ENCODE measurements at regions not wholly inside any gene's neighbourhood (a gene's known extent, or its start where the extent isn't known, plus 50 kb on each side); places are given as distances from the start of the nearest gene placed in this dataset.

GRCh38 chr18:41038071-41038470 lies 917.0 kb upstream of the PIK3C3 start:
- Histone ChIP-seq H3K27me3 (replicated peaks; ENCODE audit: control insufficient read depth, insufficient read depth, low read length) (no peaks in the 10 kb centered on the region), H3K36me3 (ENCODE audit: control insufficient read depth, insufficient read depth, low read length) (no peaks in the 10 kb centered on the region), H3K4me3 (replicated peaks; ENCODE audit: low read depth, low read length) (no peak overlapping the region)
- no peak for DNase-seq (ENCODE audit: extremely low read depth, insufficient read length)
- no peak for TF ChIP-seq CTCF (IDR thresholded peaks at IDR 0.05; ENCODE audit: insufficient read depth, low read length, poor library complexity, severe bottlenecking)

GRCh38 chr18:41036346-41036745 lies 918.7 kb upstream of the PIK3C3 start:
- Histone ChIP-seq H3K4me3 (replicated peaks; ENCODE audit: low read depth, low read length) (no peak overlapping the region), H3K36me3 (ENCODE audit: control insufficient read depth, insufficient read depth, low read length) (no peaks in the 10 kb centered on the region), H3K27me3 (replicated peaks; ENCODE audit: control insufficient read depth, insufficient read depth, low read length) (no peaks in the 10 kb centered on the region)
- no peak for TF ChIP-seq CTCF (IDR thresholded peaks at IDR 0.05; ENCODE audit: insufficient read depth, low read length, poor library complexity, severe bottlenecking)
- no peak for DNase-seq (ENCODE audit: extremely low read depth, insufficient read length)

GRCh38 chr18:41034413-41034812 lies 920.6 kb upstream of the PIK3C3 start:
- H3K27me3 ChIP-seq (replicated peaks; ENCODE audit: control insufficient read depth, insufficient read depth, low read length), result no peaks in the 10 kb centered on the region
- no peak for TF ChIP-seq CTCF (IDR thresholded peaks at IDR 0.05; ENCODE audit: insufficient read depth, low read length, poor library complexity, severe bottlenecking)
- H3K4me3 ChIP-seq (replicated peaks; ENCODE audit: low read depth, low read length), result no peak overlapping the region
- H3K36me3 ChIP-seq (ENCODE audit: control insufficient read depth, insufficient read depth, low read length), result no peaks in the 10 kb centered on the region
- DNase-seq (ENCODE audit: extremely low read depth, insufficient read length), result no peak

GRCh38 chr18:41025666-41026065 lies 929.4 kb upstream of the PIK3C3 start:
- TF ChIP-seq CTCF (IDR thresholded peaks at IDR 0.05; ENCODE audit: insufficient read depth, low read length, poor library complexity, severe bottlenecking), result no peak
- no peaks in the 10 kb centered on the region for H3K36me3 ChIP-seq (ENCODE audit: control insufficient read depth, insufficient read depth, low read length)
- H3K4me3 ChIP-seq (replicated peaks; ENCODE audit: low read depth, low read length), result no peak overlapping the region
- no peaks in the 10 kb centered on the region for H3K27me3 ChIP-seq (replicated peaks; ENCODE audit: control insufficient read depth, insufficient read depth, low read length)
- DNase-seq (ENCODE audit: extremely low read depth, insufficient read length), result no peak

- TF ChIP-seq CTCF (IDR thresholded peaks at IDR 0.05; ENCODE audit: insufficient read depth, low read length, poor library complexity, severe bottlenecking), result no peak
- Histone ChIP-seq H3K36me3 (ENCODE audit: control insufficient read depth, insufficient read depth, low read length) (no peaks in the 10 kb centered on the region), H3K4me3 (replicated peaks; ENCODE audit: low read depth, low read length) (no peak overlapping the region), H3K27me3 (replicated peaks; ENCODE audit: control insufficient read depth, insufficient read depth, low read length) (no peaks in the 10 kb centered on the region)
- DNase-seq (ENCODE audit: extremely low read depth, insufficient read length), result no peak
These were observed 930.2 kb upstream of the PIK3C3 start for GRCh38 chr18:41024792-41025191.

- no peaks in the 10 kb centered on the region for H3K27me3 ChIP-seq (replicated peaks; ENCODE audit: control insufficient read depth, insufficient read depth, low read length)
- no peak for DNase-seq (ENCODE audit: extremely low read depth, insufficient read length)
- no peak overlapping the region for H3K4me3 ChIP-seq (replicated peaks; ENCODE audit: low read depth, low read length)
- no peak for TF ChIP-seq CTCF (IDR thresholded peaks at IDR 0.05; ENCODE audit: insufficient read depth, low read length, poor library complexity, severe bottlenecking)
- H3K36me3 ChIP-seq (ENCODE audit: control insufficient read depth, insufficient read depth, low read length), result no peaks in the 10 kb centered on the region
These were observed 932.5 kb upstream of the PIK3C3 start for GRCh38 chr18:41022484-41022883.

Data from GM06990 (cell line).